AG04450 (cell line): ENCODE measurements at regions not wholly inside any gene's neighbourhood (a gene's known extent, or its start where the extent isn't known, plus 50 kb on each side); places are given as distances from the start of the nearest gene placed in this dataset.

Experiments
- CTCF ChIA-PET: fragments of 300-600, 350-600 bp; formaldehyde crosslinking; extraction: SDS; loops from one replicate; lab custom pipeline; 2022; ENCODE audit warnings: antibody characterized with exemption, inconsistent platforms; lab: Charles Lee
- POLR2A ChIA-PET: fragments of 350-600 bp; formaldehyde crosslinking; extraction: SDS; loops from one replicate; lab custom pipeline; 2021; ENCODE audit warnings: antibody characterized with exemption, inconsistent platforms; lab: Yijun Ruan, JAX
- DNase-seq: peaks from one replicate; pipeline ENCODE4 v3.0.0-alpha.2; 2011; ENCODE audit warnings: low read depth, low spot score
- H3K27ac ChIP-seq: one replicate; pipeline ENCODE4 v1.5.1; 2012; ENCODE audit warnings: low read depth, low read length, control low read depth
- H3K27me3 ChIP-seq: one replicate; pipeline ENCODE4 v1.6.0; 2012; ENCODE audit warnings: low read length; ENCODE audit not compliant: control insufficient read depth, insufficient read depth
- H3K4me3 ChIP-seq: 2 replicates; pipeline ENCODE4 v1.5.1; 2011; ENCODE audit warnings: mild to moderate bottlenecking, low read depth, low read length, control low read depth
- H3K9me3 ChIP-seq: 2 replicates; pipeline ENCODE4 v1.5.1; 2012; ENCODE audit warnings: low read length; ENCODE audit not compliant: control insufficient read depth, insufficient read depth
- CTCF ChIP-seq: IDR thresholded peaks from 2 replicates; pipeline ENCODE4 v1.5.1; 2011; ENCODE audit warnings: low read depth, low read length, control low read depth, inconsistent platforms

GRCh38 chr2:221810245-221810644, 238.1 kb upstream of the EPHA4 start:
- no peaks in the 10 kb centered on the region for H3K27me3 ChIP-seq
- TF ChIP-seq CTCF = no peak
- H3K9me3 ChIP-seq = no peaks in the 10 kb centered on the region
- POLR2A ChIA-PET = no interaction called here
- no peak overlapping the region for H3K4me3 ChIP-seq
- DNase-seq = no peak
- H3K27ac ChIP-seq = no peak overlapping the region
- CTCF ChIA-PET = no interaction called here

GRCh38 chr2:221808488-221808887, 236.4 kb upstream of the EPHA4 start:
- TF ChIP-seq CTCF = no peak
- Histone ChIP-seq H3K27me3 (no peaks in the 10 kb centered on the region), H3K27ac (no peak overlapping the region), H3K9me3 (no peaks in the 10 kb centered on the region), H3K4me3 (no peak overlapping the region)
- ChIA-PET POLR2A (no interaction called here), CTCF (no interaction called here)
- DNase-seq = no peak

- POLR2A ChIA-PET = no interaction called here
- no peak overlapping the region for H3K4me3 ChIP-seq
- H3K27ac ChIP-seq = no peak overlapping the region
- no peaks in the 10 kb centered on the region for H3K9me3 ChIP-seq
- no peak for TF ChIP-seq CTCF
- CTCF ChIA-PET = no interaction called here
- H3K27me3 ChIP-seq = no peaks in the 10 kb centered on the region
- DNase-seq = no peak
Observed at GRCh38 chr2:221807706-221808105, 235.6 kb upstream of the EPHA4 start.

GRCh38 chr2:221802089-221802488, 230.0 kb upstream of the EPHA4 start:
- POLR2A ChIA-PET = no interaction called here

GRCh38 chr2:221792971-221793521, 220.9 kb upstream of the EPHA4 start:
- Histone ChIP-seq H3K27ac (no peak overlapping the region), H3K4me3 (no peak overlapping the region), H3K27me3 (no peaks in the 10 kb centered on the region), H3K9me3 (no peaks in the 10 kb centered on the region)
- no peak for TF ChIP-seq CTCF
- no peak for DNase-seq
- CTCF ChIA-PET = no interaction called here
- POLR2A ChIA-PET = no interaction called here

More at GRCh38 chr2:221802089-221802488, 230.0 kb upstream of the EPHA4 start:
- Histone ChIP-seq H3K9me3 (no peaks in the 10 kb centered on the region), H3K27me3 (no peaks in the 10 kb centered on the region), H3K4me3 (no peak overlapping the region), H3K27ac (no peak overlapping the region)
- CTCF ChIA-PET = no interaction called here
- DNase-seq = no peak
- TF ChIP-seq CTCF = no peak
